Umbilical cord (tissue), 1 donor: ENCODE measurements at regions not wholly inside any gene's neighbourhood (a gene's known extent, or its start where the extent isn't known, plus 50 kb on each side); places are given as distances from the start of the nearest gene placed in this dataset.
"Not testable (repeated sequence)": the region's sequence is repeated elsewhere in the genome, so short reads cannot be mapped to it uniquely, and the experiment has no call there.

Experiments used
- DNase-seq: peaks from one replicate; pipeline ENCODE4 v3.0.0-alpha.2; 2015; ENCODE audit warnings: low spot score

DNA sequence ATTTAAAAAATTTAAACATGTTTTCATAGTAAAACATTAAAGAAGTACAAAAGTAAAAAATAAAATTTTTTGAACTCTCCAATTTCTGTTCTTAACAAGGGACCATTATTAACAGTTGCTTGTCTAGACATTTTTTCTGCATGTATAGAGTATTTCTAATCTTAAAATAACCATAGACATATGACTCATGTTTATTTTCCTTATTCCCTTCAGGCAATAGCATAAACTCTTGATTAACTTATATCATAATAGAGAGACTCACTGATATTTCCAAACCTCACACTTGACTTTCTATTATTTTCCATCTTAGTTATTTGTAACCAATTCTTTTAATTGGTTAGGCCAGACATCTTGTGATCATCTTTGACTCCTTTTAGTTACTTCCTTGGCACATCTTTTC is 325.6 kb upstream of the SOX14 start:
- no peak for DNase-seq

DNA sequence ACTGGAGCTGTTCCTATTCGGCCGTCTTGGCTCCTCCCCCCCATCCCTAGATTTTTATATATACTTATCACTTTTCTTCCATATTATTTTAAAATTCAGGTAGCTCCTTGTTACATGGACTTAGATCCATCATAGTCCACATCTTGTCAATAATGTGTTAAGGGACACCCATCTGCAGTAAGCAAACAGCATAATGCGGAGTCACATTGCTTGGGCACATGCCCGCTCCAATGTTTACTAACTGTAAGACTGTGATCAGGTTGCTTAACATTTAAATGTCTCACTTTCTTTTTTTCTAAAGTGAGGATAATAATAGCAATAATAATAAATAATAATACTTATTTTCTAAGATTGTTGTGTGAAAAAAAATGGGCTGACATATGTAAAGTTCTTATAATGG is 303.2 kb upstream of the SOX14 start:
- DNase-seq = no peak

DNA sequence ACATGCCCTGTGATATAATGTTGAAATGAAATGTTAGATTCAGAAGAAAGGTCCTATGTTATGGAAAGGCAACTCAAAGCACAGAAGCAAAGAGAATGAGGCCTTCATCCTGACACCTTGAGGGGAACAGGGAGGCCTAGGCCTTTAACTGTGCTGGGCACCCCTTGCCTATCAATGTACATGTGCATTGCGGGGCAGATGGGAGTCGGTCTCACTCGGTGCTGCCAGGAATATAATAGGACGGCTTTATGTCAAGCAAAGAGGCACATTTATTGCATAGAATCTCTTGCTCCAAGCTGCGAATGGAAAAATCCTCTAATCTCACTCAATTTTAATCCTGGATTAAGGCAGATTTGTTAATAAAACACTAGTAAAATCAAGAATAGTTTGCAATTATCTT is 301.0 kb upstream of the SOX14 start:
- DNase-seq = no peak

- no peak for DNase-seq
Measured at GRCh38 chr3:137464341-137464740, 299.8 kb upstream of the SOX14 start.

DNA sequence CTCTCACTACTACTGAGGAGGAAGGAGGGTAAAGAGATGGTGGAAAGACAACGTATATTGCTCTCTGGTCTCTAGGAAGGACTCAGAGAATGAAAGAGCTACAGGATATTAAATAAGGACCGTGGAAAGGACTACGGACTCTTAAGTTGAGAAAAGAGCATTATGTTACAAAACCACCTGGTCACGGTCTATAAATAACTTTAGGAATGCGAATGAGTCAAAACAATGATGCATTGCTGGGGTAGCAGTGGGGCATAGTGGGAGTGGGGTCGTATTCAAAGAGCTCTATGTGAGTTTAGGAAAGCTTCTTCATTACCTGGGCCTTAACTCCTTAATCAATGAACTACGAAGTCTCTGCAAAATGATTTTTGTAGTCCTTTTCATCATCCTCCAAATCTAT is 295.7 kb upstream of the SOX14 start:
- DNase-seq = no peak

DNA sequence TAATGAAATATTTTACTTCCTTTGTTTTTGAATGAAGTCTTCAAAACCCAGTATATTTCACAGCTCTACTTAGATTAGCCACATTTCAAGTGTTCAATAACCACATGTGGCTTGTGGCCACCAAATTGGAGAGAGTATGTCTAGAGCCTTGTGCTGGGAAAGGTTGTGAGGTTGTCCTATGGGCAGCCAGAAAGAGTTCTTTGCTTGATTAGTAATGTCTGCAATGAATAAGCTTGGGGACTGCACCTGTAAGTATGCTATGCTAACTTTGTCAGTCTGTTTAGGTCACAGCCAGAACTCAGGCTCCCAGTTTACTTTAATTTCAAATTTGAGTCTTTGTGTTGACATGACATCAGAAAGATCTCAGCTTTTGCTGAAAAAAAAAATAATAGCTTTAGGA is 294.9 kb upstream of the SOX14 start:
- no peak for DNase-seq

GRCh38 chr3:137471130-137471529 is 293.0 kb upstream of the SOX14 start:
- no peak for DNase-seq

- DNase-seq = peak; percentile 21
Measured at GRCh38 chr3:137471558-137472204, 292.4 kb upstream of the SOX14 start.

GRCh38 chr3:137477614-137478013 is 286.5 kb upstream of the SOX14 start:
- no peak for DNase-seq

- DNase-seq = no peak
Measured at GRCh38 chr3:137509354-137510045, 254.6 kb upstream of the SOX14 start.

DNA sequence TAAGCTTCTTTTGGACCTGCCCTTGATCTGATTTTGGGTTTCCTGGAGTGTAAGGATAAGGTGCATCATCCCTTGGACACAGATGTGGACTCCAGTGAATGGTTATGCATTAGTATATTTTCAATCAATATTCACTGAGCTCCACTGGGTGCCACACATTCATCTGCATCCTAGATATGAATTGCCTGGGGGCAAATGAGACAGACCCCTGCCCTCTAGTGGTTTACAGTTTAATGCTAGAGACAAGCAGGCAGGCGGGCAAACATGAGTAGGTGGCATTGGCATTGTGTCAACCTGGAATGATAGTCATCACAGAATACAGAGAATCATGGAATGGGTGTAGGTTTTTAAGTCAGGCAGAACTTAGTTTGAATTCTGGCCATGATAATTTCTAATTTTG is 252.5 kb upstream of the SOX14 start:
- no peak for DNase-seq

DNA sequence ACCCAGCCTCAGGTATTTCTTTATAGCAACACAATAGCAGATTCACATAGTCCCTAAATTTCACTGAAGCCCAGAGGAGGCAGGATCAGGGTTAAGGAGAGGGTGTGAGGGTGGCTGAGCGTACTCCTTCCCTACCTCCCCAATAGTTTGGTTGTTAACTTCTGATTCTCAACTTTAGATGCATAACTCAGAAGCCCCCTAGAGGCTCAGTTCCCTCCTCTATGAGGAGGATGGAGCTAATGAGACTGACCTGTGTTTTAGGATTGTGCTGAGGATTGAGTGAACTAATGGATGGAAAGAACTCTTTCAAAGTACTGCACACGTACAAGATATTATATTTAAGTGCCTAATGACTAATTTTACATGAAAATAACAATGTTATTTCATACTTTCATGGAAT is 249.3 kb upstream of the SOX14 start:
- DNase-seq = no peak

DNA sequence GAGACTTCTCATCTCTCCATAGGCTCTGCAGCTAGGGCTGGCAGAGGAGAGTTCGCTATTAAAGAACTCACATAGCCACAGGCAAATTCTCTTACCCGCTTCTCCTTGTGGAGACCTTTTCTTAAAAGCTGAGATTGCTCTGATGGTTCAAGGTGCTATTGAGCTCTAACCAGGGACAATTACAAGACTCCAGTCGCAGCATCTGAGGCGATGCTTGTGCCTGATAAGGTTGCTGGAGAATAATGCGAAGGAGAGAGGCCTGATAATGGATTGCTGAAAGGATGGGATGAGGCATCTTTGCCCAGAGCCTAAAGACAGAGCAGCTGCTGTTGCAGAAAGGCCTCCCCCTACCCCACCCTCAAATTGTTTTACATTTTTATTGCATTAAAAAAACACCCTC is 244.5 kb upstream of the SOX14 start:
- DNase-seq = no peak

- no peak for DNase-seq
Measured at GRCh38 chr3:137524751-137525150, 239.4 kb upstream of the SOX14 start.

DNA sequence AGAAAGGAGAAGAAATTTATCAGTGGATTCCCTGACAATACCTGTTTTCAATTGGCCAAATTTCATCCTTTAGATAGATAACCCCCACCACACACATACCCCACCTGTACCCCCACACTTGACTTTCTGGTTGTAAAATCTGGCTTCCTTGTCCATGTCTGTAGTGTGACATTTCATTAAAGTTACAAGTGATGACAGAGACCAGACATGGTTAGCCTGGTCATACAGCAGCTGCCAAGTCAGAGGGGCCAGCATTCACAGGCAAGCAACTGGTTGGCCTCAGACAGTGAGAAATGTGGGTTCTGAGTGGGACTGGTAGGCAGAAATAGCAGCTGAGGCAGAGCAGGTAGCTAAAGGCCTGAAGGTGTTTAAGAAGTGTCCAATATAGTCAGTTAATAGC is 238.6 kb upstream of the SOX14 start:
- no peak for DNase-seq

- DNase-seq = no peak
Measured at GRCh38 chr3:137542049-137542448, 222.1 kb upstream of the SOX14 start.

- DNase-seq = no peak
Measured at GRCh38 chr3:137554242-137554641, 209.9 kb upstream of the SOX14 start.

DNA sequence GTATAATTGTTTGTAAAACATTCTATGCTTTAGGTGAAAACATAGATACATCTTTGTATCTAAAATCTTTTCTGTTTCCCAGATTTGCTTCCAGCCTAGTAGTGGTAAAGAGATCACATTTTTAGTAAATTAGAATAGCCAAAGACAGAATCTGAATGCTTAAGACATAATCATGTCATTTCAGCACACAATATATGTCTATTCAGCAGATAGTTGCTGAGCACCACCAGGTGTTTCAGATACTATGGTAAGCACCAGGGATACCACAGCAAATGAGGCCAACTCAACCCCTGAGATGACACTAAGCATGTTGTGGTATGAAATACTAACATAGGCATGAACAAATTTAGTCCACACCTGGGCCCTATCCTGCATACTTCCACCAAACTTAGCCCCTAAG is 195.2 kb upstream of the SOX14 start:
- no peak for DNase-seq

DNA sequence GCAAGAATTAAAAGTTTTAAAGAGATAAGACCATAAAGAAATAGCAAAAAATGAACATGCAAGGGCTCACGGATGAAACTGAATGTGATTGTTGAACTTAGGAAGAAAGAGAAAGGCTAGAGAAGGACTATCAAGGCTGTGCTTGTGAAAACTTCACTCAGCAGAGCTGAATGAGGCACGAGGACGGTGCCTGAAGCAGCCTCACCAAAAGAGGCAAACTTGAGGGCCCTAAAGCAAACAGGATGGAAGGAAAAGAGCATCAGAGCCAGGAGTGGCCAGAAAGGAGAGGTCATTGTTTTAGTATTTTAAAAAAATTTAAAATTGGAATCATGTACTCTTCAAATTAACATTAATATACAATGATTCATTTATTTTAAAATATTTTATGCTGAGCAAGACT is 191.2 kb upstream of the SOX14 start:
- DNase-seq = no peak

- no peak for DNase-seq
Measured at GRCh38 chr3:137582484-137582883, 181.6 kb upstream of the SOX14 start.

- no peak for DNase-seq
Measured at GRCh38 chr3:137583256-137583655, 180.9 kb upstream of the SOX14 start.

- no peak for DNase-seq
Measured at GRCh38 chr3:137588871-137589270, 175.2 kb upstream of the SOX14 start.

DNA sequence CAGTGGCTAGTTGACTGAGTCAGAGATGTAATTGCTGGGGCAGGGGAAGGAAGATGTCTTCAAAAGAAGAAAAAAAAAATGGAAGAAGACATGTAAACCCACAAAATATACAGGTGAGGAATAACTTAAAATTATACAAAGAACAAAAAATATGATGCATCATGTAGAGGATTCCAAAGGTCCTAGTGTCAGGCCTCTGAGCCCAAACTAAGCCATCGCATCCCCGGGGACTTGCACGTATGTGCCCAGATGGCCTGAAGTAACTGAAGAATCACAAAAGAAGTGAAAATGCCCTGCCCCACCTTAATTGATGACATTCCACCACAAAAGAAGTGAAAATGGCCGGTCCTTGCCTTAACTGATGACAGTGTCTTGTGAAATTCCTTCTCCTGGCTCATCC is 168.7 kb upstream of the SOX14 start:
- DNase-seq = not testable (repeated sequence)

- no peak for DNase-seq
Measured at GRCh38 chr3:137610723-137611122, 153.4 kb upstream of the SOX14 start.
